ENCODE measurements at regions not wholly inside any gene's neighbourhood (a gene's known extent, or its start where the extent isn't known, plus 50 kb on each side); places are given as distances from the start of the nearest gene placed in this dataset.
"Not testable (repeated sequence)": the region's sequence is repeated elsewhere in the genome, so short reads cannot be mapped to it uniquely, and the experiment has no call there.

DNA sequence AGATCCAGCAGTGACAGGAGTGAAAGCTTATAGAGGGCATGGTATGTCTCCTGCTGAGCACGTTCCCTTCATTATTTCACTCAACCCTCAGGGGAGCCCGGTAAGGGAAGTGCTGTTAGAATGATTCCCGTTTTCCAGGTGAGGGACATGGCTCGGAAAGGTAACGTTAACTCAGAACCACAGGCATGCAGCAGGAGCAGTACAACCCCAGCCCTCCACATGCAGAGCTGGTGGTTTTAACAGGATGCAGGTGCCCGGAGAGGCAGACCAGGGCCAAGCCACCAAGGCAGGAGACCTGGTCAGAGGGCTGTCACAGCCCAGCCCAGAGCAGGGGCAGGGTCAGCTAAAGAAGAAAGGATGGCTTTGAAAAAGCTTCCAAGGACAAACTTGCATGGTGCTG, 268.5 kb downstream of the SH3BP4 start:
- no peak overlapping the region for H3K4me3 ChIP-seq
- no peak overlapping the region for H3K27ac ChIP-seq
- DNase-seq: no peak
- H3K9me3 ChIP-seq: no peaks in the 10 kb centered on the region
- 87% methylated on average over 3 of the region's 6 CpGs for WGBS (ENCODE audit: insufficient coverage, low coverage, low lambda C conversion rate, missing lambda C conversion rate)
- no peak for TF ChIP-seq POLR2A (IDR thresholded peaks at IDR 0.05)
- TF ChIP-seq, protein P1, sequence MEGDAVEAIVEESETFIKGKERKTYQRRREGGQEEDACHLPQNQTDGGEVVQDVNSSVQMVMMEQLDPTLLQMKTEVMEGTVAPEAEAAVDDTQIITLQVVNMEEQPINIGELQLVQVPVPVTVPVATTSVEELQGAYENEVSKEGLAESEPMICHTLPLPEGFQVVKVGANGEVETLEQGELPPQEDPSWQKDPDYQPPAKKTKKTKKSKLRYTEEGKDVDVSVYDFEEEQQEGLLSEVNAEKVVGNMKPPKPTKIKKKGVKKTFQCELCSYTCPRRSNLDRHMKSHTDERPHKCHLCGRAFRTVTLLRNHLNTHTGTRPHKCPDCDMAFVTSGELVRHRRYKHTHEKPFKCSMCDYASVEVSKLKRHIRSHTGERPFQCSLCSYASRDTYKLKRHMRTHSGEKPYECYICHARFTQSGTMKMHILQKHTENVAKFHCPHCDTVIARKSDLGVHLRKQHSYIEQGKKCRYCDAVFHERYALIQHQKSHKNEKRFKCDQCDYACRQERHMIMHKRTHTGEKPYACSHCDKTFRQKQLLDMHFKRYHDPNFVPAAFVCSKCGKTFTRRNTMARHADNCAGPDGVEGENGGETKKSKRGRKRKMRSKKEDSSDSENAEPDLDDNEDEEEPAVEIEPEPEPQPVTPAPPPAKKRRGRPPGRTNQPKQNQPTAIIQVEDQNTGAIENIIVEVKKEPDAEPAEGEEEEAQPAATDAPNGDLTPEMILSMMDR (IDR thresholded peaks at IDR 0.05): no peak
- no peak for ATAC-seq
- intact Hi-C loops (cut with DNase I): no loop called here
- no peaks in the 10 kb centered on the region for H3K4me1 ChIP-seq
- H3K27me3 ChIP-seq: no peaks in the 10 kb centered on the region
- H3K36me3 ChIP-seq: no peaks in the 10 kb centered on the region

GRCh38 chr2:235223011-235223410, 270.8 kb upstream of the AGAP1 start:
- no peak for DNase-seq
- no peak for TF ChIP-seq POLR2A (IDR thresholded peaks at IDR 0.05)
- TF ChIP-seq, protein P1 (IDR thresholded peaks at IDR 0.05): no peak
- H3K27ac ChIP-seq: no peak overlapping the region
- no peaks in the 10 kb centered on the region for H3K36me3 ChIP-seq
- no peak overlapping the region for H3K4me3 ChIP-seq
- no peaks in the 10 kb centered on the region for H3K9me3 ChIP-seq
- no peaks in the 10 kb centered on the region for H3K4me1 ChIP-seq
- intact Hi-C loops (cut with DNase I): no loop called here
- ATAC-seq: no peak
- no peaks in the 10 kb centered on the region for H3K27me3 ChIP-seq

GRCh38 chr2:235224410-235224809, 269.4 kb upstream of the AGAP1 start:
- Histone ChIP-seq H3K4me3 (no peak overlapping the region), H3K27ac (no peak overlapping the region), H3K36me3 (no peaks in the 10 kb centered on the region), H3K4me1 (no peaks in the 10 kb centered on the region), H3K27me3 (no peaks in the 10 kb centered on the region), H3K9me3 (no peaks in the 10 kb centered on the region)
- 82% methylated on average over 5 of the region's 5 CpGs for WGBS (ENCODE audit: insufficient coverage, low coverage, low lambda C conversion rate, missing lambda C conversion rate)
- no peak for TF ChIP-seq POLR2A (IDR thresholded peaks at IDR 0.05)
- TF ChIP-seq, protein P1 (IDR thresholded peaks at IDR 0.05): no peak
- intact Hi-C loops (cut with DNase I): no loop called here
- ATAC-seq: no peak
- no peak for DNase-seq

GRCh38 chr2:235225261-235225660, 268.6 kb upstream of the AGAP1 start:
- Histone ChIP-seq H3K4me1 (no peaks in the 10 kb centered on the region), H3K27me3 (no peaks in the 10 kb centered on the region), H3K36me3 (no peaks in the 10 kb centered on the region), H3K9me3 (no peaks in the 10 kb centered on the region), H3K27ac (no peak overlapping the region), H3K4me3 (no peak overlapping the region)
- 82% methylated on average over 8 of the region's 8 CpGs for WGBS (ENCODE audit: insufficient coverage, low coverage, low lambda C conversion rate, missing lambda C conversion rate)
- ATAC-seq (no peak), DNase-seq (no peak)
- intact Hi-C loops (cut with DNase I): no loop called here
- no peak for TF ChIP-seq POLR2A (IDR thresholded peaks at IDR 0.05)
- TF ChIP-seq, protein P1 (IDR thresholded peaks at IDR 0.05): no peak

DNA sequence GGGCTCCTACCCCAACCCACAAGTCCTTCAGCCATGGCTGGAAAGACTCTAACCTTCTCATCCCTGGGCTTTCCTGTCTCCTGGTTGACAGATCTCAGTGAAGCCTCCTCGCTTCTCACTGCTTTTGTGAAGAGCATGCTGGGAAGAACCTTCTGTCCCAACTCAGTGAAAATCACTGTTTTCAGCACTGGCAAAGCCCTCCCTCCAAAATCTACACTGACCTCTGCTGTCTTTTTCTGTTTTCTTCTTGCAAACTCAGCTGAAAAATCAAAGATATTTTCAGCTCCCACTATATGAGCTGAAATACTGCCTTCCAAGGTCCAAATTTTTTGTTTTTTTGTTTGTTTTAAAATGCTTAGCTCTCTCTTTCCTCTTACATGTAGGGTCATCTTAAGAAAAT, 266.3 kb upstream of the AGAP1 start:
- Histone ChIP-seq H3K27ac (no peak overlapping the region), H3K9me3 (no peaks in the 10 kb centered on the region), H3K36me3 (no peaks in the 10 kb centered on the region), H3K27me3 (no peaks in the 10 kb centered on the region), H3K4me3 (no peak overlapping the region), H3K4me1 (no peaks in the 10 kb centered on the region)
- ATAC-seq: no peak
- TF ChIP-seq, protein P1 (IDR thresholded peaks at IDR 0.05): no peak
- no peak for TF ChIP-seq POLR2A (IDR thresholded peaks at IDR 0.05)
- intact Hi-C loops (cut with DNase I): no loop called here
- 40% methylated on average over 1 of the region's 1 CpG for WGBS (ENCODE audit: insufficient coverage, low coverage, low lambda C conversion rate, missing lambda C conversion rate)
- DNase-seq: no peak

DNA sequence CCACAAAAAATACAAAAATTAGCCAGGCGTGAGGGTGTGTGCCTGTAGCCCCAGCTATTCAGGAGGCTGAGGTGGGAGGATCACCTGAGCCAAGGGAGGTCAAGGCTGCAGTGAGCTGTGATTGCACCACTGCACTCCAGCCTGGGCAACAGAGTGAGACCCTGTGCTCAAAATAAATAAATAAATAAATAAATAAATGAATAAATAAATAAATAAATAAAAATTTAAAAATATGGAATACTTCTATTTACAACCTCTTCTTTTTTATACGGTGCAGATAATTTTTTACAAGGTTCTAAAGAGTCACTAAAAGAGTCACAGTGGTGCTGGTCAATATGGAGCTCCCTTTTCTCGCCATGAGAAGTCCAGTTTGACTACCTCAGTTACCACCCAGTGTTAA, 265.4 kb upstream of the AGAP1 start:
- H3K4me1 ChIP-seq; DNase-seq; H3K27me3 ChIP-seq; ATAC-seq; H3K9me3 ChIP-seq; H3K27ac ChIP-seq; H3K4me3 ChIP-seq; H3K36me3 ChIP-seq; intact Hi-C loops (cut with DNase I): not testable (repeated sequence)
- WGBS (ENCODE audit: insufficient coverage, low coverage, low lambda C conversion rate, missing lambda C conversion rate): 67% methylated on average over 3 of the region's 3 CpGs
